HG03354 (cell line): ENCODE measurements at regions not wholly inside any gene's neighbourhood (a gene's known extent, or its start where the extent isn't known, plus 50 kb on each side); places are given as distances from the start of the nearest gene placed in this dataset.
"Not testable (repeated sequence)": the region's sequence is repeated elsewhere in the genome, so short reads cannot be mapped to it uniquely, and the experiment has no call there.

Source experiments
- ATAC-seq: cut with Tn5 transposase; IDR thresholded peaks from one replicate; pipeline ENCODE4 v1.9.1; 2021; ENCODE audit warnings: mild to moderate bottlenecking; ENCODE audit not compliant: unreplicated experiment, poor library complexity, severe bottlenecking

DNA sequence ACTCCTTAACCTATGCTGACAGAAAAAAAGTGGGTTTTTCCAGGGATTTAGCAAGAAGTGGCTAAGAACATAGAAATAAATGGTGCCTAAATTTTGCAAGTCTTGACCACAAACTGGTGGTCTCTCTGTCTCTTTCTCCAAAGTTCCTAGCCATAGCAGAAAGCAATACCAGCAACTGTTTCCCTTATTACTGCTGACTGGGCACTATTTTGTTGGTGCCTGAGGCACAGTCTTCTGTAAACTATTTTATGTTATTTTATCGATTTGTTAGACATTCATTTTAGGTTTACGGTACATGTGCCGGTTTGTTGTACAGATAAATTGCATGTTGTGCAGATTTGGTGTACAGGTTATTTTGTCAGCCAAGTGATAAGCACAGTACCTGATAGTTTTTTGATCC is 234.6 kb upstream of the TECRL start:
- ATAC-seq: no peak

DNA sequence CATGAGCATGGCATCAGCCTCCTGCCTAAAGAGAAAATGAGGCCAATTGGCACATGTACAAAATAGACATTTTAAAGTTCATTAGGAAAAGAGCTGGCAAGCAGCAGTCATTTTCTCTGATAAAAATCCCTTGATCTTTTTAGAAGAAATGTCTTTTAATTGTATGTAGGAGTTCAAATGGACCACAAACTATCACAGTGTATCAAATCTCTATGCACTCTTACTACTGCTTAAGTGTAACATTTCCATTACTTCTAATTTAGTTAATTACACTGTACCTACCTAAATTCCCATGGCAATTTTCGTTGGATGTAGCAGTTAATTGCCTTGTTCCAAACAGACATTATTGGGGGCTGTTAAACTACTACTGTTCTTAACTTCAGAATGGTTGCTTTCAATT is 233.7 kb upstream of the TECRL start:
- no peak for ATAC-seq

DNA sequence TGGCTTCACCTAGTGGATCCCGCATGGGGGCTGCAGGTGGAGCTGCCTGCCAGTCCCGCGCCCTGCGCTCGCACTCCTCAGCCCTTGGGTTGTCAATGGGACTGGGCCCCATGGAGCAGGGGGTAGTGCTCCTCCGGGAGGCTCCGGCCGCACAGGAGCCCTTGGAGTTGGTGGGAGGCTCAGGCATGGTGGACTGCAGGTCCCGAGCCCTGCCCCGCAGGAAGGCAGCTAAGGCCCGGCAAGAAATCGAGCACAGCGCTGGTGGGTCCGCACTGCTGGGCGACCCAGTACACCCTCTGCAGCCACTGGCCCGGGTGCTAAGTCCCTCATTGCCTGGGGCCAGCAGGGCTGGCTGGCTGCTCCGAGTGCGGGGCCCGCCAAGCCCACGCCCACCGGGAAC is 231.2 kb upstream of the TECRL start:
- not testable (repeated sequence) for ATAC-seq

DNA sequence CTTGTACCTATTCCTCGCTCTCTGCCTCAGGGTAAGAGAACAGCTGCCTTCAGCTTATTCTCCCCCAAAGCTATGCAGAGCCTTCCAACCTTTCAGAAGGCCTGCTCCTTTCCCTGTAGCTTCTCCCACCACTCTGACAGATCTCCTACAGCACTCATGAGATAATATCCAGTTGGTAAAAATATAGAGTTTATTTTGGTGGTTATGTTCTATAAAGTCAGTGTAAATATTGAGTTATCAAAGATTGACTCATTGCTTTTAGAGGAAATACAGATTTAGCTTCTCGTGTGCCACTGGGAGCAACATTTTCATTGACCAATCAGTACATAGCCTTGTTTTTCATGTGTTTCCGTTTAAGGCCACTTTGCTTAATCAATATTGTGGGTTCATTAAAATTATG is 216.2 kb upstream of the TECRL start:
- no peak for ATAC-seq

DNA sequence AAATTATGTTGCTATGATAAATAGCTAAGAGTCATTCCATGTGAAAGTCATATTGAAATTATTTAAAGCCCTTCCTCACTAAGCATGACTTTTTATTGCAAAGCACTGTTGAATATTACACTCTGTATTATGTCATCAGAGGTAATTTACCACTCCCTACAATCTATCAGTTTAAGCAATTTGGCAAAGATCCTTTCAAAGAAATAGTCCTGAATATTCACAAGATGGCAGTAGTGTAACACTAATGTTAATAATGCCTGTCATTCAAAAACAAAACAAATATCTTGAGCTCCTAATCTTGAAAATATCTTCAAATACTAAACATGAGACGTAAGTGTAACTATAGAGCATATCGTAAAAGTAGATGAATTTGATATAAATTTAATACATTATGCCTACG is 208.6 kb upstream of the TECRL start:
- ATAC-seq: no peak

DNA sequence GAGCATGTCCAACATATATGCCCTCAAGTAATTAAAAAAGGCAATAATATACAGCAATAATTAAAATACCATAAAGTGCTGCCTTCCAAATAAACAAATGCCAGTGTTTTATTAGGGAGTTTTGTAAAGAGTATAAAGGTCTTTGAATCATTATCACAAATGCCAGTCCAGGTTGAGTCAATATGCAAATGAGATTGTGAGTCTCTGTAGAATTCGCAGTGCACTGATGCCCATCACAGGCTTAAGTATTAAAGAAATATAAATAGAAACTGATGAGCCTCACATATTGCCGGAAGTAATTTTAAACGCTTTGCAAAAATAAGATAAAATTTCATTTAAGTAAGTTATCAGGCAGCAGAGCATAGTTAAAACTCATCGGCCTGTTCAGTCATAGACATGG is 205.0 kb upstream of the TECRL start:
- no peak for ATAC-seq

DNA sequence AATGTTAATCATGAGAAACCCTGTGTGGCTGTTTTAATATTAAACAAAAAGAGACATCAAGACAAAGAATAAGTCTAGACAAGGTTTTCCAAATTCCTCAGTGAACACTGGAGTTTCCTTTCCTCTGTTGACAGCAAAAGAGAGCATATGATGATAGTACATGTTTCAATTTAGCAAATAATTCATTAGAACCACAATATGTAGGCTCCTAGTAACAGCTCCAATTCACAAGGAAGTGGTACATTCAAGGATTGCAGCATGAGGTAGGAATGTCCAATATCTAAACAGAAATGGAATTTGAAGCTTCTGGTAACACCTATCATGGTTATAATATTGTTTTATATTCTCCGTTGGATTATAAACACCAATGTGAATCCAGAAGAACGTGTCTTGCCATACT is 203.8 kb upstream of the TECRL start:
- ATAC-seq: no peak

DNA sequence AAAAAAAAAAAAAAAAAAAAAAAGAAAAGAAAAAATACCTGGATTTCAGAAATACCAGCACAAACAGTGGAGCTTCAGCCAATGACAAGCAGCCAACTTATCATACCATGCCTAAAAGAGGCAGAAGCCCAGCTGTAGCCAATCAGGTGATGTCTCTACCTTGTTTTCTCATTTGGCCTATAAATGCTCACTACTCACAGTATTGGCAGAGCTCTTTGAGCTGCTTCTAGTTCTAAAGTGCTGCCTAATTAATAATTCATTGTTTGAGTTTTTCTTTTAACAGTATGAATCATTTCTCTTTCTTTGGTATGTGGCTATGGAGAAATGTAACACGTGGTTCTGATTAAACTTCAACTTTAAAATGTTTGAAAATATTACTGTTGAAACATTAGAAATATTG is 188.8 kb upstream of the TECRL start:
- no peak for ATAC-seq

DNA sequence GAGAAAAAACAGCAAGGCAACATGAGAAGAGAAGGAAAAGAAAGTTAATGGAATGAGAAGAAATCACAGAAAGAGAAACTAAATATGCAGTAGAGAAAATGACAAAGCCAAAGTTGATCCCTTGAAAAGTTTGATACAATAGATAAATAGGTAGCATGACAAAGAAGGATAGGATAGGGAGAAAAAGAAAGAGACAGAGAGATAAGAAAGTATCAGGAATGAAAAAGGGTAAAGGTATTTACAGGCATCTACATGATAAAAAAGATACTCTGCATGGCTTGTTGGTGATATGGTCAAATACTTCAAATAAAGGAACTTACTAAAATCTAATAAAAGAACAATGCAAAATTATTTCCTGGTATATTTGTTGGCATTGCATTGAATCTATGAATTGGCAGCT is 185.5 kb upstream of the TECRL start:
- ATAC-seq: no peak

DNA sequence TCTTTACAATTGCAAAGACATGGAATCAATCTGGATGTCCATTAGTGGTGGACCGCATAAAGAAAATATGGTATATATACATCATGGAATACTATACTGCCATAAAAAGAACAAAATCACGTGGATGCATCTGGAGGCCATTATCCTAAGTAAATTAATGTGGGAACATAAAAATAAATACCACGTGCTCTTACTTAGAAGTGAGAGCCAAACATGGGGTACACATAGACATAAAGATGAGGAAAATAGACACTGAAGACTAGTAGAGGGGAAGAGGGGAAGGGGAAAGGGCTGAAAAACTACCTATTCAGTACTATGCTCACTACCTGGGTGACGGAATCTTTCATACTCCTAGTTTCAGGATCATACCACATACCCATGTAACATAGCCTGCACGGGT is 179.3 kb upstream of the TECRL start:
- no peak for ATAC-seq

DNA sequence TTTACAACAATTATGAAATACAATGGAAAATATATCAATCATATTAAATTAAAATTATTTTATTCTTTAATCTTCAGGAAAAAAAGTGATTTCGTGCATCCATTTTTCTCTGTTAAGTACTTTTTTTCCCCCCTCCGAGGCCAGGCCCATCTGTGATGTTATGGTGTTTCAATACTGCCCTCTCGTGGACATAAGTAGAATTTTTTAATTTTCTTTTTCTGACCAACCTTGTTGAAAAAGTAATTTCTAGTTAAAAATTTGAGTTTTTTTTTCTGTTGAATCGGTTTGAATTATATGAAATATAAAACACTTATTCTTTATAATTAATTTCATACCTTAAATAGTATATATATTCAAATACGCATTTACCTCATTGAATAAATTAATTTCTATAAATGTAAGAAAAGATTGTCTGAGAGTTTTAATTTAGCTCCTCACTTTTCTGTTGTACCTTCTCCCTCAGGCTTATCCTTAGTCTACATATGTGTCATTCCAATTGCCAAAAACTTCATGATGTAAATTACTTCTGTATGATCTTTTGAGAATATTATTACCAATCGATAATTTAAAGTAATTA is 175.8 kb upstream of the TECRL start:
- ATAC-seq: peak; percentile 76

DNA sequence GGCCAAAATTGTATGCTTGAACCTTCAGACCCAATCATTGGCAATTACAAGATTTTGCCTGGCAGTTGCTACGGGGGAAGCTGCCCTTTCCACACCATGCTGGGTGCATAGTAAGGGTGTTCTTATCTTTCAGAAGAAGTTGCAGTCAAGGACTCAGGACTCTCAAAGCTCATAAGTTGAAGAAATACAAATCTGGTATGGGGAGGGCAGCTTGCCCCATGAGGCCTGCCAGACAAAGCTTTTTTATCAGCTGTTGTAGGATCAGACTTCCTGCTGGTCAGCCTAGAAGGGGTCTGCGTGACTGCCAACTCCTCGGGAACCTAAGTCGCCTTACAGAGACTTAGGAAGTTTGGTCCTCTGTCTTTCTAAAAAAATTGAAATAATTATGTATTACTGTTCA is 174.9 kb upstream of the TECRL start:
- ATAC-seq: no peak

DNA sequence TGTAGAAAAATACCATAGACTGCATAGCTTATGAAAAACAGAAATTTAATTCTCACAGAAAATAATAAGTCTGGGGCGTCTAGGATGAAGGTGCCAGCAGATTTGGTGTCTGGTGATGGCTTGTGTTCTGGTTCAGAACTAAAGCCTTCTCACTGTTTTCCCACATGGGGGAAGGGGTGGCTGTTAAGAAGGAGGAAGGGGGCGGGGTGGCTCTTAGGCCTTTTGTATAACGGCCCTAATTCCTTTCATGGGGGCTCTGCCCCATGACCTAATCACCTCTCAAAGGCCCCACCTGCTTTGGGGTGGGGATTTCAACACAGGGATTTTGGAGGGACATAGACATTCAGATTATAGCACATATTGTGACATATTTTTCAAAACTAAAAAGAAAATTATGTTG is 173.2 kb upstream of the TECRL start:
- ATAC-seq: no peak

DNA sequence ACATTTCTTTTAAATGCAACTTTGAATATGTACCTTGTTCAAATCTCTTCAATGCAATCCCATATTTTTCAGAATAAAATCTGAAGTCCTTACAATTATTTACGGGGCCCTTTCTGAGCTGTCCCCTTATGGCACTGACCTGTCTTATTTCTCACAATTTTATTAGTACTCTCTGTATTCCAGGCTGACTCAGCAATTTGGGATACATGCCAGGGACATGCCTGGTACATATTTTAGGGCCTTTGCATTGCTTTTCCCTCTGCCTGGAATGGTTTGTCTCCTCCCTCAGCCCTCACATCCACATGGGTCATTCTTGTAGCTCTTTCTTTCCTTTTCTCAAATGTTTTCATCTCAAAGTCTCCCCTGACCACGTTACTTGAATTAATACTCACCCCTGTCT is 172.2 kb upstream of the TECRL start:
- ATAC-seq: no peak

DNA sequence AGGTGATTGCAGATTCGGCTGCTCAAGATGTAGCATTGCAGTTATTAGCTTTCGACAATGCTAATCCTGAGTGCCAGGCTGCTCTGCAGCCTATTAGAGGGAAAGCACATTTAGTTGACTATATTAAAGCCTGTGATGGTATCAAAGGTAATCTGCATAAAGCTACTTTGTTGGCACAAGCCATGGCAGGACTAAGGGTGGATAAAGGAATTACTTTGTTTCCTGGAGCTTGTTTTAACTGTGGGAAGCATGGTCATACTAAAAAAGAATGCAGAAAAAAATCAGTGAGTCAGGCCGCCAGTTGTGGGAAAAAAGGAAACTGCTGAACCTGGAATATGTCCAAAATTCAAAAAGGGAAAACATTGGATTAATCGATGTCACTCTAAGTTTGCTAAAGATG is 154.9 kb upstream of the TECRL start:
- no peak for ATAC-seq

DNA sequence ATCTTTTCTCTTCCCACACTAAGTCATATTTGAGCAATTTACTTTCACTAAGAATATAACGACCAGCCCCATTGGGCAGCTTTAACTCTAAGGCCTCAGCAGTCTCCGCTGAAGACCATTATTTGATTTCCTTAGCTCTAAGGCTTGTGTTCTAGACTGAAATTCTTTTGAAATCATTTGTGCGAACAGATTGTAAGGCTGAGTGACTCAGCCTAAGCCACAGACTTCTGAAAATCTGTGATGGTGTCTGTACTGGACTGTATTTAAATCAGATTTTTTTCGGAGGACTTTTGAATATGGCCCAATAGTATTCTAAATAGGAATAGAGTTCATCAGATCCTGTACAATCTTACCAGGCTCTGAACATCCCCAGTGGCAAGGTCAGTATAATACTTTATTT is 150.3 kb upstream of the TECRL start:
- no peak for ATAC-seq

DNA sequence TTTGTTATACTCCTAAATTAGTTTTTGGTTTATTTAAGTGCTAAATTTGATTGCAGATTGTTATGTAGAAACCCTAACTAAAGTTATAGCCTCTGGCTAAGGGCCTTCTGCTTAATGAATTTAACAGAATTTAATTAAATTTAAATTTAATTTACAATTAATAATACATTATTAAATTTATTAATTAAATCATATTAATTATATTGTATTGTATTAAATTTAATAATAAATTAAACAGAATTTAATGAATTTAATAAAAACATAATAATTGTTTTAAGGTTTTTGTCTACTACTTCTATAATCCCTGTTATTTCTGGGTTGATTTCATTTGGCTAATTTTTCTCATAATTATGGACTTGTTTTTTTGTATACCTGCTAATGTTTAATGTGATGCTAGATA is 141.9 kb upstream of the TECRL start:
- no peak for ATAC-seq

DNA sequence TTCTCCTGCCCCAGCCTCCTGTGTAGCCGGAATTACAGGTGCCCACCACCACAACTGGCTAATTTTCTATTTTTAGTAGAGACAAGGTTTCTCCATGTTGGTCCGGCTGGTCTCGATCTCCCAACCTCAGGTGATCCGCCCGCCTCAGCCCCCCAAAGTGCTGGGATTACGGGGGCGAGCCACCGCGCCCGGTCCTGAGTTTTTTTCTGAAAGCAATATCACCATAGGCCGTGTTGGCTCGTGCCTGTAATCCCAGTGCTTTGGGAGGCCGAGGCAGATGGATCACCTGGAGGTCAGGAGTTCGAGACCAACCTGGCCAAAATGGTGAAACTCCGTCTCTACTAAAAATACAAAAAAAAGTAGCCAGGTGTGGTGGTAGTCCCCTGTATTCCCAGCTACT is 136.3 kb upstream of the TECRL start:
- ATAC-seq: no peak

DNA sequence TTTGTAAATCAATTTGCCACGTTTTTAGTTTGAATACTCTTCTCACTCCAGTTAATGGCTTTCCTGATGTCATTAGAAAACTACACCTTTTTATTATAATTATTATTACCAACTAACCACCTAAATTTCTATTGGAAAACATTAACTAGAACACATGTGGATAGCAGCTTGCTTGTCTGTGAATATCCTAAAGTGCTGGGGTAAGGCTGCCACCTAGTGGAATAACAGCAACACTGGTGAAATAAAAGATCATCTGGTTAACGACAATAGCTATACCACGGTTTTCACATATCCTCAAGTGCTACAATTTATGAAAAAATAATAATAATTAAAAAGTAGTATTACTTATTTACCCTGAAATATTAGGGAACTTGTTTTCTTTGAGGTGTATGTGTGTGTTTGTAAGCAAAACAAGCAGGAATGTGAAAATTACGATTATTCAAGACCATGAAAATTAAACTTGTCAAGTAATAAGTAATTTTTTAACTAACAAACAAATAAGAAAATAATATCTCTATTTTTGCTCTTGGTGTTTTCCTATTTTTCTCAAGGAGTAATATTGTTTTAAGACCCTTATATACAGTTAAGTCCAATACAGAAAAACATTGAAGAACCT is 130.1 kb upstream of the TECRL start:
- peak; percentile 96 for ATAC-seq

DNA sequence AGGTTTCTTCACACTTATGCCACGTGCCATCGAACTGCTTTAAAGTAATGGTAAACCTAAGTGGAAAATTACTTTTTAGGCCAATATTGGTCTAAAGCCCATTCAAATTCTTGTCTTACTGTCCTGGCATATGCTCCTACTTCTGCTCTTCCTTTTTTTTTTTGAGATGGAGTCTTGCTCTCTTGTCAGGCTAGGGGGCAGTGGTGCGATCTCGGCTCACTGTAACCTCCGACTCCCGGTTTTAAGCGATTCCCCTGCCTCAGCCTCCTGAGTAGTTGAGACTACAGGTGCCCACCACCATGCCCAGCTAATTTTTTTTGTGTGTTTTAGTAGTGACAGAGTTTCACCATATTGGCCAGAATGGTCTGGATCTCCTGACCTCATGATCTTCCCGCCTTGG is 129.0 kb upstream of the TECRL start:
- no peak for ATAC-seq

DNA sequence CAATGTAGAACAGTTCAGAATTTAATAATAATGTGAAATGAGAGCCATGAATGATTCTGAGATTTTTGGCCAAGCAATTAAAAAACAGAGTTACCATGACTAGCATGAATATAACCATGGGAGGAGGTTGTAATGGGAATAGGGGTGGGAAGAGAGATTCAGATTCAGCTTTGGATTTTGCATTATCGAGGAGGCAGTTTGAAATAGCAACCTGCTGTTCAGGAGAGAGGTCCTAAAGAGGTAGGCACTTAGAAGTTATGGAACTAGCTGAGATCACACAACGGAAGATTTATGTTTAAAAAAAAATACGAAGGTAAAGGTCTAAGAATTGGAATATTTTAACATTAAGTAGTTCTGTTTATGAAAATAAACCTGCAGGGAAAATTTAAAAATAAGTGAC is 124.4 kb upstream of the TECRL start:
- no peak for ATAC-seq

DNA sequence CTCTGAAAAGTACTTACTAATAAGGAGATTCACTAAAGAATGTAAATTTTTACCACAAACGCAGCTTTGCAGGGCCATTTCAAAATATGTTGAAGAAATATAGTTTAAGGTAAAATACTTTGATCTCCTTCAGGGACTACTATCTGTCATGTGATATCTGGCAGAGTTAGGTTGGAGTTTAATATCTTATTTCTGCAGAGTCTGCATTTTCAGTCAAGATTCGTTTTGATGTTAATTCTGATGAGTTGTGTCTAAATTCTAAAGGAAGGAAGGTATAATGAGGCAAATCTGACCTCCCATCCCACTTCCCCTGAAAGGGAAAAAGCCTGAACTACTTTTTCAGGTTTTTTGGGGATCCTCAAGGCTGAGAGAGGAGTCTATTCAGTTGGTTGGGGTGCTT is 123.9 kb upstream of the TECRL start:
- no peak for ATAC-seq
